ENCODE measurements at regions not wholly inside any gene's neighbourhood (a gene's known extent, or its start where the extent isn't known, plus 50 kb on each side); places are given as distances from the start of the nearest gene placed in this dataset.
"Not testable (repeated sequence)": the region's sequence is repeated elsewhere in the genome, so short reads cannot be mapped to it uniquely, and the experiment has no call there.

DNA sequence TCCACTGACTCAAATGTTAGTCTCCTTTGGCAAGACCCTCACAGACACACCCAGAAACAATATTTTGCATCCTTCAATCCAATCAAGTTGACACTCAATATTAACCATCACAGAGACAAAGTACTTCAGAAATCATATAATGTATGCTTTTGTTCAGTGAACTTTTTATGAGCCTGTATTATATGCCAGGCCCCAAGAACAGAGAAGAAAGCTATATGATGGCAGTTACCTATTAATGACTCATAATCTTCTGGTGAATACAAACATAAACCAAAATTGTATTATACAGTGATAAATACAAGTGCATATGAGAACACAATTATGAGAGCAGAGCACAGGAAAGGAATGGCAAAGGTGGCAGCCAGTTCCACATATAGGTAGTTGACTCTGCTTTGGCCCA is 852.0 kb upstream of the EPHA5 start:
- FAIRE-seq = no peak
- DNase-seq (ENCODE audit: low spot score in 2 of 2) = no peak

DNA sequence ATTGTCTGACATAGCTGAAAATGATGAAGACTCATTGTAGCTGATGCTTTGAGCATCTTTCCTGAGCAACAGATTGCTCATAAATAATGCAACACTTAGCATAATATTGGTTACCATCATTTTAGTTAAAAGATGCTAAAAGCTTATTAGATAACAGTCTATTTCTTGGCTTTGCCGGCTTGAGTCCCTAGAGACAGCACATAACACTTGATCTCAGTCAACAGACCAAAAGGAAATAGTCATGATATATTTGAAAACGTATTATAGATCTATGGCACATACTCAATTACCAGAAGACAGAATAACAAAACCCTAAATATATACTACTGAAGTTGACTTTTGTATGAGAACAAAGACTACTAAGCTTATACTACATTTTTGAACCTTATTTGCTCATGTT is 846.7 kb upstream of the EPHA5 start:
- DNase-seq (ENCODE audit: low spot score in 2 of 2) (no peak), FAIRE-seq (no peak)

DNA sequence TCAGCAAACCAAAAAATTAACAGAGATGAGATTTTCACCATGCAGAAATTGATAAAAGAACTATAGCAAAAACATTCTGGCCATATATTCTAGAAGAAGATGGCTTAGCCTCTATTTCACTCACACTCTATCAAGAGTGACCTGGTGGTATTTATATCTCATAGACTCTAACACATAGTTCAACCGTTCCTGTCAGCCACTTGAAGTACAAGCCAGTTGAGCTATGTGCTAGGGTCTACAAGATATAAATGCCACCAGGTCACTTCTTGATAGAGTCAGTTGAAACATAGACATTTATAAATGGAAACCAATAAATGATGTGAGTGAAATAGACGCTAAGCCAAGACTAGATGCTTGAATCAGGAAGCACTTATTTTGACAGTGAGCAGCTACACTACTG is 836.7 kb upstream of the EPHA5 start:
- DNase-seq (ENCODE audit: low spot score in 2 of 2) (no peak), FAIRE-seq (no peak)

DNA sequence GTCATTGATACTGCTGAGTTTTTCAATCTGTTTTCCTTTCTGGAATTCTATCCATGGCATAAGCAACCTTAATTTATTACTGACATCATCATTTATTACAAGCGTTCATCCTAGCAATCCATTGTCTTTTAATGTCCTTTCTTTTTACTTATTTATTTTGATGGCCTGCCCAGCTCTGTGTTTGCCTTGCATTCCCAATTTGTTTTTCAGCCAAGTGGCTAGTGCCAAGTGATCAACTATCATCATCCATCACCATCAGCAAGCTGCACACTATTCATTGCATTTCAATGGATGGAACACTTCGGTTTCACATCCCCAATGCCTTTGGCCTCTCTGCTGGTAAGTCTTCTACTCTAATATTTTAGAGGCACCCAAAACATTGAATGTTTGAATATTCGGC is 831.7 kb upstream of the EPHA5 start:
- FAIRE-seq (no peak), DNase-seq (ENCODE audit: low spot score in 2 of 2) (no peak)

DNA sequence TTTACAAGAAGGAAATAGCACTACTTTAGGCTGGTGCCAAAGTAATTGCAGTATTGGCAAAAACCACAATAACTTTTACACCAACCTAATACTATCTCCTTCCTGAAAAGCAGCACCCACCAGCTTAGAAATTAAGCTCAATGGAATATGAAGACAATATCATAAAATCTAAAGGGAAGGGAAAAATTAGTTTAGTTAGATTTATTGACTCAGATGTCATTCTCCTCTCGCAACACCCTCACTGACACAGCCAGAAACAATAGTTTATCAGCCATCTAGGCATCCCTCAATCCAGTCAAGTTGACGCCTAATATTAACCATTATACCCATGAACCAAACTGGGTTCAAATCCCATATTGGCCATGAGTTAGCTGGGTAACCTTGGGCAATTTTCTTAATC is 820.4 kb upstream of the EPHA5 start:
- DNase-seq (ENCODE audit: low spot score in 2 of 2) (no peak), FAIRE-seq (no peak)

DNA sequence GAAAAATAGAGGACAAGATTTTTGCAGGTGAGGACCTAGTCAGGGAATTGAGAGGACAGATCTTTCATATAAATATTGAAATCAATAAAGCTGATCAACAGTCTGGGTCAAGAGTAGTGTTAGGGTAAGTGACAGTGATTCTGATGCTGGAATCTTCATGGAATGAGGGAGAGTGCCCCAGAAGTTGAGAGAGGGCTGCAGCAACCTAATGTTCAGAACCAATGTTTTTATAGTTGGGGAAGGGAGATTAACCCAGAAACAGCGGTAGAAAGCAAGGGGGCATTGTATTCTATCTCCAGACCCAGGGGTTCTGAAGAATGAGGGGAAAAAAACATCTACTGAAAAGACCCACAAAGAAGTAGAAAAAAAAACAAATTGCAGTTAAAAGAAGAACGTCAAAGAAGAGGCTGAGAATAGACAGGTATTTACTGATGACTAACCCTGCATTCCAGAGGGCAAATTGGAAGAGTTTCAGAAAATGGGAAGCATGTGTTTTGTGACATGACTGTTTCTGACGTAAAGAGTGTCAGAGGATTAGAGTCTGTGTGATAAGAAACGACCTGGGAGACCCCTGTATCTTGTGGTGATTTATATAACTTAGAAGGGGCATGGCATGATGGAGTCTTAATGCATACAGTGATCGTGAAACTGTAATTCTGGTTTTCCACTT is 819.6 kb upstream of the EPHA5 start:
- no peak for FAIRE-seq
- DNase-seq (ENCODE audit: low spot score in 2 of 2) = no peak

DNA sequence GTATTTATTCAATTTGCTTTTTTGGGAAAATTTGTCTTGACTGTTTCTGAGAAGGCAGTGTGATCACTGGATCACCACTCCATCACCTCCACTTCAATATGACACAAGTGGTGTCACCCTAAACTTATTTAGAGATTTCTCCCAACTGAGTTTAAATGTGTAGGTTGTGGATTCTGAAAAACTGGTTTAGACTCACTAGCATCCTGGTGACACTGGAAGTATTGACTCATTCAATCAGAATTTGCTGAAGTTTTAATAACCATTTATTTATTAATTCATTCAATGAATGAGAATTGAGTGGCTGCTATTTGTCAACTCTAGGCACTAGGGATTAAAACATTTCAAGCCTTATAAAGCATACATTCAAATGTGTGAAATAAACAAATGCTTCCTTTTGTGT is 819.1 kb upstream of the EPHA5 start:
- DNase-seq (ENCODE audit: low spot score in 2 of 2) (no peak), FAIRE-seq (no peak)

DNA sequence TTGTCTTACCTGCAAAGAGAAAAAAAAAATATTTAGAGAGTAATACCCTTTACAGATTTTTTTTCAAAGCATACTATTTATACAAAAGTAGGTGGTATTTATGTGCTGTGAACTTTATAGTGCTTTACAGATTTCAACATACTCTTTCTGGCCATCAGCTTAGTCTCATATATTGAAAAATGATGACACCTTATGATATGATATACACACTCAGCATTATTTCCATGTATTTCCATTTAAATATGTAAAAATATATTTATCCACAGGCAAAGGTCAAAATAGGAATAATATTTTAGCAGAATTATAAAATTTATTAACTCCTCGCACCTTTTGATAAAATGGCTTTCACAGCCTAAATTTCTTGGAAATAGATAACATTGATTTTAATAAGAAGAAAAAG is 815.8 kb upstream of the EPHA5 start:
- FAIRE-seq (no peak), DNase-seq (ENCODE audit: low spot score in 2 of 2) (no peak)

DNA sequence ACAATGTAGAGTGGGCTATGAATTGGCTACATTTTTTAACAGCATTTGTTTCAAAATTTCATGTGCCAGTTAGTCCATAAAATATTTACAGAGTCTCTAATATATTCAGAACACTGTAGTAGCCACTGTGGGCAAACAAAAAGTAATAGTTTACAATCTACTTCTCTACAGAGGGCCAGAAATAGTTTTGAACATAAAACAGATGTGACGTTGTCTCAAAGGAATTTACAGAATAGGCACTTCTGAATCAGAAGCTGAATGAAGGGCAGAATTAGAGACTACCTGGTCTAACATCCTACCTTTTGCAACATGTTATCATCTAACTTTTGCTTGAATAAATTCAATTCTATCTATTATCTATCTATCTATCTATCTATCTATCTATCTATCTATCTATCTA is 811.9 kb upstream of the EPHA5 start:
- DNase-seq (ENCODE audit: low spot score in 2 of 2) (no peak), FAIRE-seq (no peak)

DNA sequence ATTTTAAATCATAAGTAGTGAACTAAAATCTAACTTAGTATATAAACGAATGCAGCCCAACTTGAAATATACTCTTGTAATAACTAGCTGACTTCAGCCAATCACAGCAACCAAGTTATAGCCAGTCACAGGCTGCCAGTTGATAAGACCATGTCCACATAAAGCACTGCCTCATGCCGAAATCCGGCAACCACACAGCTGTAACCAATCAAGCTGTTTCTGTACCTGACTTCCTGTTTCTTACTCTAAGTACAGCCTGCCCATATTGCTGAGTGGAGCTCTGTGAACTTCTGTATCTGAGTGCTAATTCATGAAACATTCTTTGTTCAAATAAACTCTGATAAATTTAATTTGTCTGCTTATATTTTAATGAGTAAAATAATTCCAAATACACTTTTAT is 805.3 kb upstream of the EPHA5 start:
- FAIRE-seq (no peak), DNase-seq (ENCODE audit: low spot score in 2 of 2) (no peak)

DNA sequence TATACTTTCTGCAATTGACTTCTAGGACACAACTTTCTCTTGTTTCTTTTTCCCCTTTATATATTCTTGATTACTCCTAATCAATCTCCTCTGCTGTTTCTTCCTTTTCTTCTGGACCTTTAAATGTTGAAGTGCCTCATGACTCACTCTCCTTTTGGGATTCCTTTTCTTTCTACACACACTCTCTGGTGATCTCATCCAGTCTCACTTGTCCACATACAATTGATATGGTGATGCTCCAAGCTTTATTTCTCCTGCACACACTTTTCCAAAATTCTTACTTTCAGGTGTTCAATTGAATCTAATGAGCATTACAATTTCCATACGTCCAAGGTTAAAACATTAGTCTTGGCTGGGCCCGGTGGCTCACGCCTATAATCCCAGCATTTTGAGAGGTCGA is 794.8 kb upstream of the EPHA5 start:
- FAIRE-seq = no peak
- DNase-seq (ENCODE audit: low spot score in 2 of 2) = no peak

DNA sequence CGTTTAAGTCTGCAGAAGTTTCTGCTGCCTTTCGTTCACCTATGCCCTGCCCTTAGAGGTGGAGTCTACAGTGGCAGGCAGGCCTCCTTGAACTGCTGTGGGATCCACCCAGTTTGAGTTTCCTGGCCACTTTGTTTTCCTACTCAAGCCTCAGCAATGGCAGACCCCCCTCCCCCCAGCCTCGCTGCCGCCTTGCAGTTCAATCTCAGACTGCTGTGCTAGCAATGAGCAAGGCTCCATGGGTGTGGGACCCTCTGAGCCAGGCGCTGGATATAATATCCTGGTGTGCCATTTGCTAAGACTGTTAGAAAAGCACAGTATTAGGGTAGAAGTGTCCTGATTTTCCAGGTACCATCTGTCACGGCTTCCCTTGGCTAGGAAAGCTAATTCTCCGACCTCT is 792.6 kb upstream of the EPHA5 start:
- FAIRE-seq; DNase-seq (ENCODE audit: low spot score in 2 of 2): not testable (repeated sequence)

DNA sequence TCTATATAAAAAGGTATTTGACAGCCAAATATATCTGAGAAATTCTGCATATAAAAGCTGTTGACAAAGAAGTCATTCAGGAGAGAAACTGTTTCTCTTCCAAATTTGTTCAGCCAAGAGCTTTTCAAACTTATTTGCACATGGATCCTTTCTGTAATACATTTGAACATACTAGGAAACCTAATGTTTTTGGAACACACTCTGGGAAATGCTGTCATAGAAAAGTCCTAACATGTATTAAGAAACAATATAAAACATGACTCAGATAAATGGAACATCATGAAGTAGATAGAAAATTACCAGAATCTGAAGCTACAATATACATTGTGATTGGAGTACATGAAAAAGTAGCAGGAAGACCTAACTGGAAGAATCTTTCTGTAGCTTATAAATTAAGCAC is 781.5 kb upstream of the EPHA5 start:
- FAIRE-seq = no peak

DNA sequence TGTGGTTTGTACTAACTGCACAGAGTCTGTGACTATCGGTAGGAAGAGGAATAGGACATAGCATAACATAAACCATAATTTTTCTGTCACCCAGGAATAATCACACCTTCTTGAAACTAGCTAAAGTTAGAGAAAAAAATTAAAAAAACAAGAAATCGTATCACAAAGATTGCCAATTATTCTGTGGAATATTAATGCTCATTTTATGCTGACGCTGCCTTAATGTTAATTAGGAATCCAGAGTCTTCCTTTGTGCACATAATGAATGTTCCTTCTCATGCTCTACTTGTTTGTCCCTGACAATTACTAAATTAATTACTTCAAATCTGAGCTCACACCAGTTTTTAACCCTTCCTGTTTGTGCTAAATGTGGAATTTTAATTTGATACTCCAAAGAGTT is 772.7 kb upstream of the EPHA5 start:
- DNase-seq (ENCODE audit: low spot score in 2 of 2) = no peak
- no peak for FAIRE-seq

More for the DNA sequence above, 781.5 kb upstream of the EPHA5 start:
- no peak for DNase-seq (ENCODE audit: low spot score in 2 of 2)

DNA sequence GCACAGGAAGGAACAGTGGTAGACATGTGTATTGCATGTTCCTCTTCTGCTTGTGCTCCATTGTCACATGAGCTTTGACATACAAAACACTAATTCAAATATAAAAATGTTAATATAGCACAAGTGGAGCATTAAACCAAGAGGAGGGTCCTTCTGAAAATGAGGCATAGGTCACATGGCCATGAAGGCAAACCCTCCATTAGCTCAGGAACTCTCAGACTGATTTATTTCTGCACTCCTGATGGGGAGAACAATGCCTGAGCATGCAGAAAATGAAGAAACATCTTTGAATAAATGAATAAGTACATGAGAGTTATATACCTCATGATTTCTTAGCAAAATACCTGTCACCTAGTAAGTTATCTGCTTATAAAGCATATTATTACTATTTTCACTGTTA is 769.2 kb upstream of the EPHA5 start:
- DNase-seq (ENCODE audit: low spot score in 2 of 2) (no peak), FAIRE-seq (no peak)

DNA sequence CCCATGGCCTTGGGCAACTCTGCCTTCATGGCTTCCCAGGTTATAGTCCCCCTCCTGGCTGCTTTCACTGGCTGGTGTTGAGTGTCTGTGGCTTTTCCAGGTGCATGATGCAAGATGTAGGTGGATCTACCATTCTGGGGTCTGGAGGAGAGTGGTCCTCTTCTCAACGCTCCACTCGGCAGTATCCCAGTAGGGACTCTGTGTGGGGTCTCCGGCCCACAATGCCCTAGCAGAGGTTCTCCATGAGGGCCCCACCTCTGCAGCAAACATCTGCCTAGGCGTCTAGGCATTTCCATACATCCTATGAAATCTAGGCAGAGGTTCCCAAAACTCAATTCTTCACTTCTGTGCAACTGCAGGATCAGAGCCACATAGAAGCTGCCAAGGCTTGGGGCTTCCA is 763.4 kb upstream of the EPHA5 start:
- DNase-seq (ENCODE audit: low spot score in 2 of 2) (no peak), FAIRE-seq (no peak)

DNA sequence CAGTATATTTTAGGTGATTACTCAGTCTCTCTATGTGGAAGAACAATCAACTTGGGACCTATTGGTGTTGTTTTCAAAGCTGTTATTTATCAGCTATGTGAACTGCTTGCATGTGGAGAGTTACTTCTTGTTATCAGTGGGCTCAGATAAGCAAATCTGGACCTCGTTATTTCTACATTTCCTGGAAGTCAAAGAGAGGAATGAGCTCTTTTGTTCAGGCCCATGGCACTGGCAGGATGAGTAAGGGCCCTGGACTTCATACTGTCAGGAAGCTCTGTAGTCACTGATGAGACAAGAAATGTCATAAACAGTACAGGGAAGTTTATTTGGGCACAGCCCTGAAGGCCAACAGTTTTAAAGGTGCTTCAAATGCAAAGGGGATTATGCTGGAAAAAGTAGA is 760.6 kb upstream of the EPHA5 start:
- FAIRE-seq (no peak), DNase-seq (ENCODE audit: low spot score in 2 of 2) (no peak)

DNA sequence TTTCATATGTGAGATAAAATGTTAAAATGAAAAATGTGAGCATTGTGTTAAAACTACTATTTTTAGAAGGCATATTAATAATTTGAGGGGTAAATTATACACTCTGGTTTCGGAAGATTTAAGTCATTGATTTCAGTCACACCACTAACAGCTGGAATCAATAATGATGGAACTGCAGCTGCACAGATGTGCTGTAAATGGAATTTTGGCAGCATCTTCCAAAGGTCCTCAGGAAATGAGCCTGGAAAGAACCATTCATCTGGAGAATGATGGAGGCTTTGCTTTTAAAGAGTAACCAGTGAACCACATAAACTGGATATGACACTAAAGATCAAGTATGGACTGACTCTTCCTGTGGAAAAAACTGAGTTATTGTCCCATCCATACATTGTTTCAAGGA is 759.0 kb upstream of the EPHA5 start:
- DNase-seq (ENCODE audit: low spot score in 2 of 2) (no peak), FAIRE-seq (no peak)

DNA sequence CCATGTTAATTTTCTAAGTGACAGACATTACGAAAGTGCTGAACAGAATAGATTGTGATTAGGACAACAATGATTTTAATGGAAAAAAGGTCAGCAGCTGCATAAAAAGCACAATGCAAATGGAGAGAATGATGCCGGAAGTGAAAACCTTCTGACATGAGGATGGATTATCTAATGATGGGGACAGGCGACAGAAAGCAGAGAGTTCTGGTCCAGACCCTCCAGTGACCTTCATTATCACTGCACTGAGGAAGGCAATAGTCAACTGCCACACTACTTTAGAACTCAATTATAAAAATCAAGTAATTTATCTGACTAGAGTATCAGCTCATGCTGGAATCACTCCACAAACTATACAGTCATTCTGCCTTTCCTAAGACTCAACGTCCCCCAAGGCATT is 746.1 kb upstream of the EPHA5 start:
- DNase-seq (ENCODE audit: low spot score in 2 of 2) = no peak
- FAIRE-seq = no peak

DNA sequence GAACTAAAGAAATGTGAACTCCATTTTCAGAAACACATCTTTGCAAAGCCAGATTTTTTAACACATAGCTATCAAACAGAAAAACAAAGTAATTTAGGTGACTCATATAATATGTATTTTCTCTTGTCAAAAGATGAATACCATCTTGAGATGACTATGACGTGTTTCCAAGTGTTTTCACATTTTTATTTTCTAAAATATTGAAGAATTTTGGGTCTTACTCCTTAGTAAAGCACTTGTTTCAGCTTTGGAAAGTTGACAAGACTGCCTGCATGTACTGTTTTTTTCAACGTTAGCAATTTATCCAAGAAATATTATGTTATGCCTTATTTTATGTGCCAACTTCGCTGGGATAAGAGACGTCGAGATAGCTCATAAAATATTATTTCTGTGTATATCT is 733.9 kb upstream of the EPHA5 start:
- no peak for FAIRE-seq
- no peak for DNase-seq (ENCODE audit: low spot score in 2 of 2)

DNA sequence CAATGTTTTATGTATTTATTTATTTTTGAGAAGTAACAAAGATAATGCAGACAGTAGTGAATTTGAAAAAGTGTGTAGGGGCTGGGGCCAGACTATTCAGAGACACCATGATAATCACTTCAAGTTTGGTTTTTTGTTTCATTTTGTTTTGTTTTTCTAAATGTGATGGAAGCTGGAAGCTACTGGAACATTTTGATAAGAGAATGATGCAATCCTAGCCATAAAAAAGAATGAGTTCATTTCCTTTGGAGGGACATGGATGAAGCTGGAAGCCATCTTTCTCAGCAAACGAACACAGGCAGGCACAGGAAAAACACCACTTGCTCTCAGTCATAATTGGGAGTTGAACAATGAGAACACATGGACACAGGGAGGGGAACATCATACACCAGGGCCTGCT is 706.6 kb upstream of the EPHA5 start:
- DNase-seq (ENCODE audit: low spot score in 2 of 2) (no peak), FAIRE-seq (no peak)

DNA sequence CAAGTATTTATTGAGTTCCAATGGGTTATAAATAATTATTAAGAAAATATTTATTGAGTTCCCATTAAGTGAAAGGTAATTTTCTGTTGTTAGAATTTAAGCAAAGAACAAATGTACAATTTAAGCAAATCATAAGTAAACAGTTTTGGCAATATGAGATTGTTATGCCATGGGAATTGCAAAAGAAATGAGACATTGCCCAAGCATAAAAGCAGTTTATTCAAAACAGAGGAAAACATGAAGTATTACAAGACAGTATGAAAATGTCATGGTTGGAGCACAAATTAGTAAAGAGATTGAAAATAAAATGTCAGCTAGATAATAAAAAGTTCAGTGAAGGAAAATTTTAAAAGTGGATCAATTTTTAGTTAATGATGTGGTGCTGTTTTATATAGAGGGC is 706.1 kb upstream of the EPHA5 start:
- no peak for FAIRE-seq
- DNase-seq (ENCODE audit: low spot score in 2 of 2) = no peak

DNA sequence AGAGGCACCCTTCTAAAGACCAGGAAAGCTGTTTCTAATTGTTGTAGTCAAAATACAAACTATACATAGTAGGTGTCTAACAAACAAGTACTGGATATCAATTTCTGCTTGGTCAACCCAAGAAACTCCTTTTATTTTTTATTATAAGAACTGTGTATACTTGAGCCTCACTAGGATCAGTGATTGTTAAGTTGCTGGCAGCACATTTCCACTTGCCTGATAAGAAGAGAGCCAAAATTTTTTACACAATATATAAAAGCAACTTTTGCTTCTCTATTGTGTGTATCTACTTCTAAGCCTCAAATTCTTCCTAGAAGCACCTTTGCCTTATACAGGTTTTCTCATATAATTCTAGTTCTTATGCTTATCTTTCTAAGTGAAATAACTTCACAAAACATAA is 703.0 kb upstream of the EPHA5 start:
- FAIRE-seq = no peak

More for the DNA sequence above, 703.0 kb upstream of the EPHA5 start:
- no peak for DNase-seq (ENCODE audit: low spot score in 2 of 2)
